SKM-1 (cell line): ENCODE measurements at regions not wholly inside any gene's neighbourhood (a gene's known extent, or its start where the extent isn't known, plus 50 kb on each side); places are given as distances from the start of the nearest gene placed in this dataset.

Experiments
- DNase-seq: peaks from one replicate; lab custom pipeline; 2025; ENCODE audit not compliant: unreplicated experiment; lab: John Stamatoyannopoulos, UW

- no peak for DNase-seq
Observed at GRCh38 chr3:124563376-124563775, 166.9 kb upstream of the UMPS start.

GRCh38 chr3:124565013-124565412, 165.2 kb upstream of the UMPS start:
- DNase-seq, result peak; percentile 32

GRCh38 chr3:124565551-124565950, 164.7 kb upstream of the UMPS start:
- DNase-seq, result no peak

- DNase-seq, result no peak
Observed at GRCh38 chr3:124566701-124567100, 163.6 kb upstream of the UMPS start.

GRCh38 chr3:124567179-124567578, 163.1 kb upstream of the UMPS start:
- no peak for DNase-seq

- DNase-seq, result no peak
Observed at GRCh38 chr3:124569761-124570160, 160.5 kb upstream of the UMPS start.

- DNase-seq, result no peak
Observed at GRCh38 chr3:124570232-124570631, 160.0 kb upstream of the UMPS start.

- no peak for DNase-seq
Observed at GRCh38 chr3:124572851-124573405, 157.3 kb upstream of the UMPS start.

GRCh38 chr3:124574012-124574411, 156.2 kb upstream of the UMPS start:
- no peak for DNase-seq

GRCh38 chr3:124576565-124577493, 153.4 kb upstream of the UMPS start:
- no peak for DNase-seq

GRCh38 chr3:124577494-124578167, 152.6 kb upstream of the UMPS start:
- no peak for DNase-seq

GRCh38 chr3:124579641-124580040, 150.6 kb upstream of the UMPS start:
- DNase-seq, result no peak

- no peak for DNase-seq
Observed at GRCh38 chr3:124582196-124582595, 148.1 kb upstream of the UMPS start.

- DNase-seq, result no peak
Observed at GRCh38 chr3:124582621-124583395, 147.4 kb upstream of the UMPS start.

- DNase-seq, result no peak
Observed at GRCh38 chr3:124584245-124584551, 146.1 kb upstream of the UMPS start.

GRCh38 chr3:124584552-124585391, 145.5 kb upstream of the UMPS start:
- DNase-seq, result no peak

- no peak for DNase-seq
Observed at GRCh38 chr3:124586126-124587052, 143.9 kb upstream of the UMPS start.

- no peak for DNase-seq
Observed at GRCh38 chr3:124587053-124587408, 143.2 kb upstream of the UMPS start.

GRCh38 chr3:124588036-124588435, 142.2 kb upstream of the UMPS start:
- DNase-seq, result no peak

- DNase-seq, result no peak
Observed at GRCh38 chr3:124588794-124589193, 141.5 kb upstream of the UMPS start.
